Transverse colon (tissue), 4 donors: ENCODE measurements at regions not wholly inside any gene's neighbourhood (a gene's known extent, or its start where the extent isn't known, plus 50 kb on each side); places are given as distances from the start of the nearest gene placed in this dataset.

ENCODE experiments used
- DNase-seq: peaks from one replicate; pipeline ENCODE4 v3.0.0-alpha.2; 2019
- H3K27ac ChIP-seq, 4 donors: fragments of 200-600 bp; sonication (generic); 2 replicates each; pipeline ENCODE4 v1.5.1; 2016 to 2018; ENCODE audit warnings: inconsistent platforms in 4 of 4
- H3K27me3 ChIP-seq: fragments of 200-600 bp; sonication (generic); 2 replicates; pipeline ENCODE4 v1.5.1; 2017; ENCODE audit warnings: inconsistent platforms
- H3K36me3 ChIP-seq, 4 donors: fragments of 200-600 bp; sonication (generic); 2 replicates each; pipeline ENCODE4 v1.5.1; 2017 to 2019; ENCODE audit warnings: inconsistent platforms in 4 of 4
- H3K4me1 ChIP-seq, 4 donors: fragments of 200-600 bp; sonication (generic); 2 replicates each; pipeline ENCODE4 v1.5.1; 2017 to 2020; ENCODE audit warnings: inconsistent platforms in 4 of 4
- H3K4me3 ChIP-seq, 4 donors: fragments of 200-600 bp; sonication (generic); 1 replicate in 1 of 4; 2 replicates in 3 of 4; pipeline versions ENCODE4 v1.5.1 to v1.6.1; 2017 to 2019; ENCODE audit warnings: inconsistent platforms in 4 of 4
- H3K9me3 ChIP-seq, 2 donors: fragments of 200-600 bp; sonication (generic); 2 replicates each; pipeline ENCODE4 v1.5.1; 2017 to 2019; ENCODE audit warnings: inconsistent platforms in 2 of 2
- EP300 ChIP-seq: sonication (generic); formaldehyde crosslinking; IDR thresholded peaks from one replicate; pipeline ENCODE4 v1.6.1; 2017; ENCODE audit warnings: antibody characterized with exemption, low read depth
- POLR2A ChIP-seq: fragments of 450-650 bp; IDR thresholded peaks from one replicate; pipeline ENCODE4 v1.6.1; 2016; ENCODE audit warnings: antibody characterized with exemption, mild to moderate bottlenecking, moderate library complexity
- POLR2AphosphoS5 ChIP-seq, 3 donors: sonication (generic); formaldehyde crosslinking; IDR thresholded peaks; one replicate each; pipeline ENCODE4 v1.6.1; 2016; ENCODE audit warnings: antibody characterized with exemption in 3 of 3
- WGBS, 2 donors: methylation state at CpG; one replicate each; pipeline ENCODE4 v1.1.5; 2018; ENCODE audit warnings: low coverage in 1 of 2; 5-methylcytosine and 5-hydroxymethylcytosine counted together
- in situ Hi-C, 4 donors: fragments of 200-750 bp; cut with MboI; loops; one replicate each; pipeline versions ENCODE4 v1.15.0 to v1.15.1; 2017; ENCODE audit warnings: low sequenced_read_pairs in 3 of 4, low pct_ligation_motif_present in 1 of 4, low pct_unique_long_range_greater_than_20kb in 1 of 4
- intact Hi-C: fragments of 100-400 bp; cut with DNase I; formaldehyde crosslinking; loops from one replicate; pipeline ENCODE4 v1.15.1; 2023; ENCODE audit warnings: low total_unique reads
- TF ChIP-seq, protein P1 (sequence below), 5 experiments: fragments of 200-600 bp in 3 of 5; fragments of 450-650 bp in 2 of 5; sonication (generic) in 3 of 5; IDR thresholded peaks; 1 replicate in 2 of 5; 2 replicates in 3 of 5; pipeline ENCODE4 v1.5.1; 2016 to 2017; ENCODE audit warnings: antibody characterized with exemption in 5 of 5, inconsistent platforms in 3 of 5, mild to moderate bottlenecking in 2 of 5, moderate library complexity in 1 of 5

- intact Hi-C loops, result no loop called here
- Histone ChIP-seq H3K4me3 (no peak overlapping the region), H3K27me3 (no peaks in the 10 kb centered on the region), H3K36me3 (no peaks in the 10 kb centered on the region), H3K4me1 (no peaks in the 10 kb centered on the region), H3K27ac (no peak overlapping the region), H3K9me3 (peaks cover 0 to 5% of the 10 kb centered on the region in 2 donors)
- in situ Hi-C loops, result no loop called here
- no peak for TF ChIP-seq POLR2A
- 90 to 92% methylated on average over 1 of the region's 1 CpG for WGBS, 2 donors
- DNase-seq, result no peak
These were observed 156.1 kb upstream of the TRIM24 start for GRCh38 chr7:138304071-138304320.

GRCh38 chr7:138307633-138308032 lies 152.4 kb upstream of the TRIM24 start:
- no peak for DNase-seq
- TF ChIP-seq EP300 (no peak), POLR2AphosphoS5 (IDR thresholded peaks at IDR 0.05) (no peak), POLR2A (no peak)
- TF ChIP-seq, protein P1, sequence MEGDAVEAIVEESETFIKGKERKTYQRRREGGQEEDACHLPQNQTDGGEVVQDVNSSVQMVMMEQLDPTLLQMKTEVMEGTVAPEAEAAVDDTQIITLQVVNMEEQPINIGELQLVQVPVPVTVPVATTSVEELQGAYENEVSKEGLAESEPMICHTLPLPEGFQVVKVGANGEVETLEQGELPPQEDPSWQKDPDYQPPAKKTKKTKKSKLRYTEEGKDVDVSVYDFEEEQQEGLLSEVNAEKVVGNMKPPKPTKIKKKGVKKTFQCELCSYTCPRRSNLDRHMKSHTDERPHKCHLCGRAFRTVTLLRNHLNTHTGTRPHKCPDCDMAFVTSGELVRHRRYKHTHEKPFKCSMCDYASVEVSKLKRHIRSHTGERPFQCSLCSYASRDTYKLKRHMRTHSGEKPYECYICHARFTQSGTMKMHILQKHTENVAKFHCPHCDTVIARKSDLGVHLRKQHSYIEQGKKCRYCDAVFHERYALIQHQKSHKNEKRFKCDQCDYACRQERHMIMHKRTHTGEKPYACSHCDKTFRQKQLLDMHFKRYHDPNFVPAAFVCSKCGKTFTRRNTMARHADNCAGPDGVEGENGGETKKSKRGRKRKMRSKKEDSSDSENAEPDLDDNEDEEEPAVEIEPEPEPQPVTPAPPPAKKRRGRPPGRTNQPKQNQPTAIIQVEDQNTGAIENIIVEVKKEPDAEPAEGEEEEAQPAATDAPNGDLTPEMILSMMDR (IDR thresholded peaks at IDR 0.05), result no peak
- no peak overlapping the region for H3K4me3 ChIP-seq
- intact Hi-C loops, result no loop called here
- H3K36me3 ChIP-seq, result no peaks in the 10 kb centered on the region
- whole genome bisulfite sequencing, 2 donors, result 76% methylated on average over 2 to 3 of the region's 3 CpGs
- in situ Hi-C loops, result no loop called here
- H3K9me3 ChIP-seq, result peaks cover 0 to 5% of the 10 kb centered on the region in 2 donors
- H3K27ac ChIP-seq, result no peak overlapping the region
- no peaks in the 10 kb centered on the region for H3K4me1 ChIP-seq
- H3K27me3 ChIP-seq, result no peaks in the 10 kb centered on the region

DNA sequence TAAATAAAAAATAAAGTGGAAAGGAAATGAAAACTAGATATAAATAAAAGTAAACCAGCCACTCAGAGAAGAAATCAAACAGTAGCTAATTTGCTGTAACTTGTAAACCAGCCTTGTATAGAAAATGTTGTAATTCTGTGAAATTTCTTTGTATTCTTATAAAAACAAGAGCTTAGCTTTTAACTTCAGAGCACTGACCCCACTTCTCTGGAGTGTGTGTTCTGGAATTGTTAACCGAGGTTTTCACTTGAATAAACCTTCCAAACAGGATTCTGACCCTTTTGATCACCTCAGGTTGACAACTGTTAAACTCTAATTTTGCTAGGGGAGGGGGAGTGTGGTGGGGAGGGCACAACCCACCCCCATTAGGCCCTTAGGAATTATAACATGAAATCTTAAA lies 151.9 kb upstream of the TRIM24 start:
- in situ Hi-C loops (no loop called here), intact Hi-C loops (no loop called here)

DNA sequence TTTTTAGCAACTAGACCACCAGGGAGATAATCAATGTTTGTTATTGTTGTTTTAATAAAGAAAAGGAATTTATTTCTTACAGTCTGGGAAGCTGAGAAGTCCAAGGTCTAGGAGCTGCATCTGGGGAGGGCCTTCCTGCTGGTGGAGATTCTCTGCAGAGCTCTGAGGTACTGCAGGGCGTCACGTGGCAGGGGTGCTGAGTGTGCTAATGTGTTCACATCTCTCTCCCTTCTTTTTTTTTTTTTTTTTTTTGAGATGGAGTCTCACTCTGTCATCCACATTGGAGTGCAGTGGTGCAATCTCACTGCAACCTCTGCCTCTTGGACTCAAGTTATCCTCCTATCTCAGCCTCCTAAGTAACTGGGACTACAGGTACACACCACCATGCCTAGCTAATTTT lies 150.9 kb upstream of the TRIM24 start:
- intact Hi-C loops, result no loop called here
- H3K36me3 ChIP-seq, result no peaks in the 10 kb centered on the region
- no peaks in the 10 kb centered on the region for H3K4me1 ChIP-seq
- TF ChIP-seq POLR2AphosphoS5 (IDR thresholded peaks at IDR 0.05), result no peak
- TF ChIP-seq, protein P1 (IDR thresholded peaks at IDR 0.05), result no peak
- TF ChIP-seq EP300, result no peak
- no peak for TF ChIP-seq POLR2A
- 70% methylated on average over 2 of the region's 2 CpGs; no CpG with 5 or more reads in 1 of the 2 donors for WGBS, 2 donors
- in situ Hi-C loops, result no loop called here
- H3K27ac ChIP-seq, result no peak overlapping the region
- H3K27me3 ChIP-seq, result no peaks in the 10 kb centered on the region
- peaks cover 0 to under 1% of the 10 kb centered on the region in 2 donors for H3K9me3 ChIP-seq
- DNase-seq, result no peak
- H3K4me3 ChIP-seq, result no peak overlapping the region

More for the DNA sequence above, 151.9 kb upstream of the TRIM24 start:
- Histone ChIP-seq H3K27me3 (no peaks in the 10 kb centered on the region), H3K27ac (no peak overlapping the region), H3K4me1 (no peaks in the 10 kb centered on the region), H3K36me3 (no peaks in the 10 kb centered on the region), H3K9me3 (peaks cover 0 to 5% of the 10 kb centered on the region in 2 donors), H3K4me3 (no peak overlapping the region)
- no peak for TF ChIP-seq EP300
- no peak for TF ChIP-seq POLR2A
- TF ChIP-seq, protein P1 (IDR thresholded peaks at IDR 0.05), result no peak
- TF ChIP-seq POLR2AphosphoS5 (IDR thresholded peaks at IDR 0.05), result no peak
- 57 to 72% methylated on average over 1 of the region's 1 CpG for WGBS, 2 donors
- DNase-seq, result no peak

DNA sequence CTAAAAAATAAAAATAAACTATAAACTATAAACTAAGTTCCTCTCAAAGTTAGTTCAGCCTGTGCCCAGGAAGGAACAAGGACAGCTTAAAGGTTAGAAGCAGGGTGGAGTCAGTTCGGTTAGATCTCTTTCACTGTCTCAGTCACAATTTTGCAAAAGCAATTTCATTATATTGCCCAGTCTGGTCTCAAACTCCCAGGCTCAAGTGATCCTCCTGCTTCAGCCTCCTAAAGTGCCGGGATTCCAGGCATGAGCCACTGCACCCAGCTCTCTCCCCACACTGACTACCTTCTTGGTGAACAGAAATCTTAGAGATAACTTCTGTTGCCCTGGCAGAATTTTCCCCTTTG lies 146.3 kb upstream of the TRIM24 start:
- Histone ChIP-seq H3K27ac (peak overlapping the region in 1 of 4 donors; percentile 5), H3K4me3 (no peak overlapping the region), H3K36me3 (no peaks in the 10 kb centered on the region), H3K9me3 (peaks cover 0 to 2% of the 10 kb centered on the region in 2 donors), H3K27me3 (no peaks in the 10 kb centered on the region), H3K4me1 (no peaks in the 10 kb centered on the region)
- TF ChIP-seq POLR2AphosphoS5 (IDR thresholded peaks at IDR 0.05), result no peak
- TF ChIP-seq POLR2A, result no peak
- TF ChIP-seq, protein P1 (IDR thresholded peaks at IDR 0.05), result no peak
- TF ChIP-seq EP300, result no peak
- in situ Hi-C loops (no loop called here), intact Hi-C loops (no loop called here)
- no peak for DNase-seq
- 67 to 84% methylated on average over 1 to 2 of the region's 2 CpGs for WGBS, 2 donors
